H1 (cell line): ENCODE measurements at regions not wholly inside any gene's neighbourhood (a gene's known extent, or its start where the extent isn't known, plus 50 kb on each side); places are given as distances from the start of the nearest gene placed in this dataset.

Experiments used
- CTCF ChIA-PET: fragments of 300-600 bp; sonication (Branson Sonifier 250); formaldehyde crosslinking; loops from one replicate; lab custom pipeline; 2021; ENCODE audit not compliant: partially characterized antibody; lab: Charles Lee
- POLR2A ChIA-PET: fragments of 300-600 bp; sonication (Branson Sonifier 250); formaldehyde crosslinking; loops from one replicate; lab custom pipeline; 2021; ENCODE audit warnings: inconsistent platforms; ENCODE audit not compliant: partially characterized antibody; lab: Charles Lee
- DNase-seq, 2 experiments: peaks; one replicate each; pipeline versions ENCODE4 v3.0.0 to v3.0.0-alpha.2; 2010 to 2022; ENCODE audit warnings: low spot score in 2 of 2, low read depth in 1 of 2, mixed read lengths in 1 of 2
- FAIRE-seq: peaks from 2 replicates; lab custom pipeline; 2011; peaks lifted over from hg19 to GRCh38; lab: Jason Lieb, UNC
- H2AFZ ChIP-seq: 2 replicates; pipeline ENCODE4 v1.8.1; 2012; ENCODE audit warnings: low read length, inconsistent platforms
- H2AK5ac ChIP-seq: 2 replicates; pipeline ENCODE4 v1.6.1; 2013; ENCODE audit warnings: low read depth, low read length
- H2BK120ac ChIP-seq: replicated peaks from 2 replicates; pipeline ENCODE3; 2013; ENCODE audit warnings: low read depth, low read length, inconsistent platforms
- H2BK12ac ChIP-seq: 2 replicates; pipeline ENCODE4 v1.6.1; 2013; ENCODE audit warnings: low read depth, low read length
- H2BK15ac ChIP-seq: 2 replicates; pipeline ENCODE4 v1.6.1; 2013; ENCODE audit warnings: low read length
- H2BK20ac ChIP-seq: 2 replicates; pipeline ENCODE4 v1.6.1; 2013; ENCODE audit warnings: low read length
- H2BK5ac ChIP-seq: 2 replicates; pipeline ENCODE4 v1.6.1; 2013; ENCODE audit warnings: low read depth, low read length
- H3K14ac ChIP-seq: 2 replicates; pipeline ENCODE4 v1.6.1; 2013; ENCODE audit warnings: inconsistent platforms; ENCODE audit not compliant: insufficient read length
- H3K18ac ChIP-seq: 2 replicates; pipeline ENCODE4 v1.6.1; 2013; ENCODE audit warnings: low read length; ENCODE audit errors: extremely low read depth
- H3K23ac ChIP-seq: 2 replicates; pipeline ENCODE4 v1.6.1; 2013; ENCODE audit warnings: inconsistent platforms; ENCODE audit not compliant: insufficient read length
- H3K23me2 ChIP-seq: 2 replicates; pipeline ENCODE4 v1.6.1; 2013; ENCODE audit warnings: low read depth, low read length
- H3K27ac ChIP-seq: 2 replicates; pipeline ENCODE4 v1.6.1; 2011; ENCODE audit warnings: low read depth, low read length, inconsistent platforms
- H3K27me3 ChIP-seq, 4 experiments: replicated peaks in 1 of 4; 1 replicate in 1 of 4; 2 replicates in 3 of 4; pipeline versions ENCODE4 v1.6.1 to v1.8.1; 2011 to 2013; ENCODE audit warnings: low read length in 3 of 4, mild to moderate bottlenecking in 3 of 4, inconsistent platforms in 2 of 4, mixed read lengths in 2 of 4, moderate library complexity in 1 of 4; ENCODE audit not compliant: control insufficient read depth in 3 of 4, insufficient read depth in 3 of 4; ENCODE audit errors: extremely low read depth in 1 of 4
- H3K36me3 ChIP-seq, 4 experiments: 2 replicates each; pipeline versions ENCODE4 v1.6.1 to v1.8.1; 2011 to 2013; ENCODE audit warnings: mild to moderate bottlenecking in 4 of 4, low read length in 3 of 4, moderate library complexity in 2 of 4, control low read depth in 1 of 4, inconsistent platforms in 1 of 4; ENCODE audit not compliant: insufficient read depth in 4 of 4, control insufficient read depth in 2 of 4
- H3K4ac ChIP-seq: replicated peaks from 2 replicates; pipeline ENCODE3; 2013; ENCODE audit warnings: low read length, low read depth, mixed read lengths, inconsistent platforms; ENCODE audit not compliant: insufficient read length
- H3K4me1 ChIP-seq, 4 experiments: replicated peaks in 1 of 4; 1 replicate in 1 of 4; 2 replicates in 3 of 4; pipeline versions ENCODE4 v1.6.1 to v1.8.1; 2011 to 2013; ENCODE audit warnings: low read length in 3 of 4, inconsistent platforms in 2 of 4, mixed read lengths in 1 of 4; ENCODE audit not compliant: insufficient read depth in 4 of 4, control insufficient read depth in 3 of 4
- H3K4me2 ChIP-seq, 2 experiments: 2 replicates each; pipeline versions ENCODE4 v1.6.1 to v1.8.1; 2011 to 2013; ENCODE audit warnings: low read depth in 2 of 2, low read length in 2 of 2, control low read depth in 1 of 2, inconsistent platforms in 1 of 2, mild to moderate bottlenecking in 1 of 2; ENCODE audit not compliant: insufficient read depth in 1 of 2
- H3K4me3 ChIP-seq, 4 experiments: fragments of 200-600, 300-600 bp in 1 of 4; sonication (generic), shearing (Covaris generic), sonication (Bioruptor Twin) in 1 of 4; 2 replicates each; pipeline versions ENCODE4 v1.5.1 to v1.8.1; 2011 to 2016; ENCODE audit warnings: low read length in 4 of 4, low read depth in 3 of 4, control low read depth in 2 of 4, inconsistent platforms in 2 of 4, mild to moderate bottlenecking in 2 of 4, mixed read lengths in 1 of 4, moderate library complexity in 1 of 4; ENCODE audit not compliant: insufficient read depth in 2 of 4; ENCODE audit errors: extremely low read depth in 1 of 4
- H3K56ac ChIP-seq: replicated peaks from 2 replicates; pipeline ENCODE3; 2013; ENCODE audit warnings: low read depth, mild to moderate bottlenecking, mixed read lengths, low read length, inconsistent platforms; ENCODE audit not compliant: insufficient read length
- H3K79me1 ChIP-seq: 2 replicates; pipeline ENCODE4 v1.6.1; 2013; ENCODE audit warnings: low read depth, low read length, control low read depth
- H3K79me2 ChIP-seq, 2 experiments: 2 replicates each; pipeline versions ENCODE4 v1.6.1 to v1.8.1; 2012 to 2013; ENCODE audit warnings: low read length in 2 of 2, mild to moderate bottlenecking in 2 of 2, inconsistent platforms in 1 of 2; ENCODE audit not compliant: insufficient read depth in 2 of 2, control insufficient read depth in 1 of 2
- H3K9ac ChIP-seq, 4 experiments: replicated peaks in 1 of 4; 1 replicate in 1 of 4; 2 replicates in 3 of 4; pipeline versions ENCODE4 v1.6.1 to v1.8.1; 2011 to 2013; ENCODE audit warnings: low read depth in 3 of 4, low read length in 3 of 4, control low read depth in 2 of 4, mild to moderate bottlenecking in 2 of 4, moderate library complexity in 2 of 4, inconsistent platforms in 1 of 4; ENCODE audit errors: extremely low read depth in 1 of 4
- H3K9me3 ChIP-seq, 2 experiments: 2 replicates each; pipeline versions ENCODE4 v1.6.1 to v1.8.1; 2012 to 2013; ENCODE audit warnings: mild to moderate bottlenecking in 2 of 2, moderate library complexity in 2 of 2, control low read depth in 1 of 2, inconsistent platforms in 1 of 2, low read depth in 1 of 2, low read length in 1 of 2, mixed read lengths in 1 of 2; ENCODE audit not compliant: insufficient read depth in 2 of 2
- H4K20me1 ChIP-seq, 2 experiments: replicated peaks in 1 of 2; 2 replicates each; pipeline versions ENCODE3 to v1.8.1; 2011 to 2013; ENCODE audit warnings: inconsistent platforms in 2 of 2, low read length in 2 of 2, mild to moderate bottlenecking in 1 of 2; ENCODE audit not compliant: insufficient read depth in 2 of 2, control insufficient read depth in 1 of 2
- H4K5ac ChIP-seq: 2 replicates; pipeline ENCODE4 v1.6.1; 2013; ENCODE audit warnings: low read length, low read depth, mixed read lengths, inconsistent platforms; ENCODE audit not compliant: insufficient read length
- H4K8ac ChIP-seq: 2 replicates; pipeline ENCODE4 v1.8.0; 2013; ENCODE audit warnings: mild to moderate bottlenecking, moderate library complexity, low read length, inconsistent platforms; ENCODE audit not compliant: insufficient read depth; ENCODE audit errors: extremely low read depth
- H4K91ac ChIP-seq: replicated peaks from 2 replicates; pipeline ENCODE3; 2013; ENCODE audit warnings: low read length, mixed read lengths, inconsistent platforms; ENCODE audit not compliant: insufficient read length
- KDM1A ChIP-seq: fragments of 200-600, 300-600 bp; sonication (generic); IDR thresholded peaks from 2 replicates; pipeline ENCODE4 v1.7.1; 2016; ENCODE audit warnings: mild to moderate bottlenecking, low read length, borderline replicate concordance
- WGBS, 2 experiments: shearing (Covaris generic) in 1 of 2; methylation state at CpG; one replicate each; pipeline versions ENCODE4 v1.1.6 to v1.1.7; 2013 to 2015; ENCODE audit warnings: low lambda C conversion rate in 2 of 2, mixed read lengths in 2 of 2, inconsistent platforms in 1 of 2, low coverage in 1 of 2, missing lambda C conversion rate in 1 of 2; ENCODE audit not compliant: insufficient replicate concordance in 2 of 2, insufficient coverage in 1 of 2, insufficient read length in 1 of 2; ENCODE audit errors: extremely low coverage in 1 of 2, missing lambda C conversion rate in 1 of 2; 5-methylcytosine and 5-hydroxymethylcytosine counted together

- CTCF ChIA-PET: interaction anchor here (2.1 kb wide), 1 partner anchor 16 kb away, joined by 10 read pairs; no protein-coding TSS in a partner anchor
- WGBS, 2 experiments: 88% methylated on average over 9 of the region's 9 CpGs; no CpG with 5 or more reads in 1 of the 2 experiments
- no peak overlapping the region for H3K4me2 ChIP-seq
Measured at GRCh38 chr6:167660944-167661551, 165.7 kb upstream of the AFDN start.

More at GRCh38 chr6:167660944-167661551, 165.7 kb upstream of the AFDN start:
- Histone ChIP-seq H3K9ac (no peak overlapping the region), H4K8ac (no peak overlapping the region), H3K4ac (no peak overlapping the region), H2BK5ac (no peak overlapping the region), H3K36me3 (no peaks in the 10 kb centered on the region), H3K79me1 (no peaks in the 10 kb centered on the region), H3K56ac (no peak overlapping the region), H4K91ac (no peak overlapping the region), H3K18ac (no peak overlapping the region), H3K27ac (no peak overlapping the region), H3K23me2 (no peaks in the 10 kb centered on the region; the same call in 1 of the 2 replicates), H3K4me1 (peaks cover 0 to under 1% (median 0%) of the 10 kb centered on the region in 4 experiments; a peak in 1 of 7 replicates), H3K79me2 (no peaks in the 10 kb centered on the region), H2AK5ac (no peak overlapping the region), H2BK15ac (no peak overlapping the region), H2BK120ac (no peak overlapping the region), H4K5ac (no peak overlapping the region), H4K20me1 (no peaks in the 10 kb centered on the region), H2AFZ (no peak overlapping the region)
- no peak for TF ChIP-seq KDM1A
- TF ChIP-seq, all 59 proteins: peak for 0
- FAIRE-seq (no peak), DNase-seq (no peak)
- Histone ChIP-seq H3K23ac (no peak overlapping the region), H2BK20ac (peak overlapping the region; percentile 90; the same call in 1 of the 2 replicates), H3K27me3 (no peaks in the 10 kb centered on the region), H3K9me3 (no peaks in the 10 kb centered on the region), H2BK12ac (no peak overlapping the region), H3K14ac (no peak overlapping the region), H3K4me3 (no peak overlapping the region)
- POLR2A ChIA-PET: interaction anchor here (1.3 kb wide), 1 partner anchor 116 kb away, joined by 3 read pairs; no protein-coding TSS in a partner anchor
